Cardiac septum (tissue), 1 donor: ENCODE measurements at regions not wholly inside any gene's neighbourhood (a gene's known extent, or its start where the extent isn't known, plus 50 kb on each side); places are given as distances from the start of the nearest gene placed in this dataset.

Experiments
- DNase-seq: peaks from one replicate; pipeline ENCODE4 v3.0.0-alpha.2; 2020; ENCODE audit warnings: low spot score
- intact Hi-C: fragments of 100-400 bp; cut with DNase I; formaldehyde crosslinking; loops from one replicate; pipeline ENCODE4 v1.14.0; 2022
- donor health status: DM: no; HTN: no; CAD: no.

DNA sequence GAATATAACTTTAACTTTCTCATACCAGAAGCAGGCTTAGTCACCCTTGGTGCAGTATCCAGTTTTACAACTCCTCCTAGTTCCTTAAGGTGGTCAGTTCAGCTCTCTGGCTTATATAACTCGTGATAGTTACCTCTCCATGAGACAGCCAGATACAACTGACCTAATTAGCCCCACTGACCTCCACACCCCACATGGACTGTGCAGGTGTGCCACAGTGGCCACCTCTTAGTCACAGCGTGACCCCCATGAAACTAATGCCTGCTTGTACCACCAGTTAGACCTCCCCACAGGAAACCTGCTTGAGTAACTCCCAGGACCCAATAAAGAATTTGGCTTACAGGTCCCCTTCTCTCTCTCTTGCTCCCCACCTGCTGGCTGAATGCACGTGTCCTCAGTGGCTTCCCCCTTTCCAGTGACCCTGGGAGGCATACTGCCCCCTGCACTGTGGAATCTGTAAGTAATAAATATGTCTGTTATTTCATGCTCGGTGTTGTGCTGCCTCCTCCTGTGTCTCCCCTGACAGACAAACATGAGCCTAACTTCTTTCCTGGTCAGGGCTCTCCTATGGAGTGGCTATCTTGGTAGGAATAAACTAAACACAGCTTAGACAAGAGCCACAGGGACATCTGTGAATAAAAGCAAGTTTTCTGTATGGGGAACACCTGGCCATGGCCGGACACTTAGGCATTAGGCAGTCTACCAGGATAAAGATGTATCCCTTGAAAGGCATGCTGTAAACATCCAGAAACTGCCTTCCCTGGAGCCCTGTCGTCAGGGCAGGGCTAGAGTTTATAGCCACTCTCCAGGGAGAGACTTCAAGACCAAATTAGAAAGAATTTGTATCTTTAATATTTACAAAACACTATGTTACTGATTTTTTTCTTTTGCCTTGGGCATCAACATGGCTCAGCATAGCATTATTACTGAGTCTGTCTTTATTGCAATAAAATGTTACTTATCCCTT, 209.7 kb upstream of the BOD1L1 start:
- intact Hi-C loops, result no loop called here
- no peak for DNase-seq

DNA sequence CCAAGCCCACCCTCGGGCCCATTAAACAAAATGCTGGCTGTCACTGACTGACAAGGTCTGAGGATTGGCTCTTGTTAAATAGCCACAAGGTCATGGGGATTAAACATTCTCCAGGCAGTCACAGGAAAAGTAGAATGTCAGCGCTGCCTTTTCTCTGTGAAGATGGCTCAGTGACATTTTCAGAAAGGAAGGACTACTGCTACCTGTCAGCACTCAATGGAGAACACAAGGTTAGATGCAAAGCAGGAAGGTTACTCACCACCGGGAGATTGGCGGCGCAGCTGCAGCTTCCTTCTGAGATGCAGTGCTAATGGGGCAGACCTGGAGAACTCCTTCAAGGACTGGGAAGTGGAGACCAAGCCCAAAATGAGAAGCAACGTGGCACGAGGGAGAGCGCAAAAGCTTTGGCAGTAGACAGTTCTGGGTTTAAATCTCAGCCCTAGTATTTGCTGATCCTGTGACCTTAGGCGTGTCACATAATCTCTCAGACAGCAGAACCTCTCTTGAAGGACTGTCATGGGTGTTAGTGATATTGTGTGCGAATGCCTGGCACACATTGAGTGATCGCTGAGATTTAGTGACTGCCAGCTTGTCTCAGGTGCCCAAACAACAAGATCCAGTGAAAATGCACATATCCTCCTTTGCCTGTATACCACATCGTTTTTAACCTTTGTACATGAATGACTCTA, 213.1 kb upstream of the BOD1L1 start:
- no peak for DNase-seq

DNA sequence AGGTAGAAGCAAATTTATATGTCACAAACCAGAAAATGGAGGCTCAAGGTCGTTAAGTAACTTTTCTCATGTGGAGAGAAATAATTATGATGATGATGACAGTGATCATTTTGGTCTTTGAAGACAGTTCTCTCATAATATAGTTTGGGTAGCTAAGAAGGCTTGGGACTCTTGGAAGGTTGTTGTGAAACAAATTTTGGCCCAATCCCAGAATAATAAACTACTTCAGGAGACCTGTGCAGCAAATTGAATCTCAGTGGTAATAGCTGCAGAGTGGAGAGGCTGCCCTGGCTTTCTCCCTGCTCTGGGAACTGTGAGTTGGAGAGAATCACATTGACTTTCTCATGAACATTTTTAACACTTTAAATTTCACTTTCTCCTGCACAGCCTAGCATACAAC, 217.2 kb upstream of the BOD1L1 start:
- intact Hi-C loops, result loop anchor here (5.0 kb wide), 1 partner anchor 137 kb away; no protein-coding TSS in a partner anchor
- no peak for DNase-seq

More for the DNA sequence above, 213.1 kb upstream of the BOD1L1 start:
- intact Hi-C loops, result loop anchor here (5.0 kb wide), 1 partner anchor 133 kb away; no protein-coding TSS in a partner anchor

DNA sequence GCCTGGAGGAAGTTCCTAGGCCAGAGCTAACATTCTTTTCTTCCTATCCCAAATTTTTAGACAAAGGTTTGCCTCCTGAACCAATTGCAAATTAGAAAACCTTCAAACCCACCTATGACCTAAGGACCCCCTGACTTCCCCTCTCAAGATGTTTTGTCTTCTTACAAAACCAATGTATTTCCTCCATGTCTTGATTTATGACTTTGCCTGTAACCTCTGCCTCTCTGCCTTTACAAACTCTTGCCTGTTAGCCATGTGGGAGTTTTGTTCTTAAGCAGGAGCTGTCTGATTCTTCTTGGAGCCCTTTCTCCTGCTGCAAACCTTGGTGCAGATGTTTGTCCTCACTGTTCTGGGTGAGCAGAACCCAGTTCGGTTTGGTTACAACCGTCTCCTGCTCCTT, 222.3 kb upstream of the BOD1L1 start:
- no peak for DNase-seq
- intact Hi-C loops, result no loop called here

DNA sequence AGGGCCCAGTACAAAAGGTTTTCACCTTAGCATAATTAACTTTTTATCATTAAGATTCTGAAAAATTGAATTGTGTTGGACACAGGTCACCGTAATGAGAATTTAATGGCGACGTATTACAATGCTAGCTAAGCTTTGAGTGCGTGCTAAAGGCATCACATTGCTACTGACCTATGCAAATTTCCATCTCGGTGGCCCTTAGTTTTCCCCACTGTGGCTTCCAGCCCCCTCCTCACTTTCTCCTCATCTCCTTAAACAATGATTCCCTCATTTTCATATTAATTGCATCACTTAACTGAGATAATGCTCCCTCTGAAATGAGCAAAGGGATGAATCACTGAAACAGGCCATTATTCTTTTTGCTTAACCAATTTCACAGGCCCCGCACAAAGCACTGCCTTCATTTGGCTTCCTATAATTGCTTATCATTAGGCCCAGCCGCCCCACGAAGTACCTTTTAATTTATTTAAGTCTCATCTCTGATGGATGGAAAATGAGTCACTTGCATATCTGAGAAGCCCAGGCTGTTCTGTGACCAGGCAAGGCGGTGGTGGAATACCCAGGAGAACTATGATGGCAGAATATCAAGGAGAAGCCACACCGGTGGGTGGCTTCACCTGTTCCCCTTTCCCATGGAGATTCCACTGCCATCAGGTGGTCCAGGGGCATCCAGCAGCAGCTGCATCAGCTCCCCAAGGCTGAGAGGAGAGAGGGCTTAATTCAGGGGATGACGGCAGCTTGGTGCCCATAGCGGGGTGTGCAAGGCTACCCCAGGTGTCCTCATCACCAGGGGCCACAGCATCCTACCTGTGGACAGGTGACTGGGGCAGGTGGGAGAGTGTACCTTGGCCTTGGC, 223.8 kb upstream of the BOD1L1 start:
- DNase-seq, result no peak
- intact Hi-C loops, result no loop called here

DNA sequence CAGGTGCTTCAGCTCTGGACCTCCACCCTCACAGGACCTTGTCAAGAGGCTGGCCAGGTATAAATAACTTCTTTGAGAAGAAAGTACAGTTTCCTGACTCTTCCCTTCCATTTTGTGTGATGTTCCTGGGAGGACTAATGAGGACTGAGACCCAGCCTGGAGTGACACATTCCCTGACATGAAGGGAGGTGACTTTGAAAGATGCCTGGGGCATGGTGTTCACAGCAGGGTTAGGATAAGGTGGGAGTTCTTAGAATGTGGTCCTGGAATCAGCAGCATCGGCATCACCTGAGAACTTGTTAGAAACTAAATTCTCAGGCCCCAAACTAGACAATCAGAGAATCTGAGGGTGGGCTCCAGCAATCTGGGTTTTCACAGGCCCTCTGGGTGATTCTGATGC, 224.9 kb upstream of the BOD1L1 start:
- DNase-seq, result no peak
- intact Hi-C loops, result no loop called here

DNA sequence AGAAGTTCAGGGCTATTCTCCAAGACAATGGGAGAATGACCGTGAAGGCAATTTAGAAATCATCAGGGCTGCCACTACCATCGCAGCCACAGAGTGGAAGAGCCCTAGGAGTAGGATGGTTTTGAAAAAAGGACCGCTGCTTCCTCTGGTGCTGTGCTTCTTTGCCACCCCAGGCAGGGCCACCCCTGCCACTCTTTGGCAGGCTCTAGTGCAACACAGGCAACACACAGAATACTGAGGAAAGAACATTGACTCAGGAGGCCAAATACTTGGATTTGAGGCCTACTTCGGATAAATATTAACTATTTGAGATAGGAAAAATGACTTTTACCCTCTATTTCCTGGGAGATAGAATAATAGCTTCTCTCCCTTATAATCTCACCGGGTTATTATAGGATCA, 228.9 kb upstream of the BOD1L1 start:
- DNase-seq, result no peak
- intact Hi-C loops, result no loop called here

DNA sequence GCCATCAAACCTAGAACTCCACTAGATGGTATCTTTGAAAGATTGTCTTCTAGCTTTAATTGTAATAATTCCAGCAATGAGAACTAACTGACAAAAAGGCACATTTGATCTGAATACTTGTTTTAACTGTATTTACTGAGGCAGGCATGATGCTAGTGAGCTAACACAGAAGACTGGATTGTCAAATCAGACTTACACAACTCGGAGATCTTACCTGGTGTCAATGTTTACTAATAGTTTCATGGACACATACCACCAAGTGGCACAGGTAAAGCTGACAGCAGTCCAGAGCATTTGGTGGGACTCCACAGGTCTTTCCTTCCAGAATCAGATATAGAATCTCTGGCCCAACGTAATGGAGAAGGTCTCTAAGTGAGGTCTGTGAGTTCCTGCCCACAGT, 229.9 kb upstream of the BOD1L1 start:
- no peak for DNase-seq
- intact Hi-C loops, result no loop called here

DNA sequence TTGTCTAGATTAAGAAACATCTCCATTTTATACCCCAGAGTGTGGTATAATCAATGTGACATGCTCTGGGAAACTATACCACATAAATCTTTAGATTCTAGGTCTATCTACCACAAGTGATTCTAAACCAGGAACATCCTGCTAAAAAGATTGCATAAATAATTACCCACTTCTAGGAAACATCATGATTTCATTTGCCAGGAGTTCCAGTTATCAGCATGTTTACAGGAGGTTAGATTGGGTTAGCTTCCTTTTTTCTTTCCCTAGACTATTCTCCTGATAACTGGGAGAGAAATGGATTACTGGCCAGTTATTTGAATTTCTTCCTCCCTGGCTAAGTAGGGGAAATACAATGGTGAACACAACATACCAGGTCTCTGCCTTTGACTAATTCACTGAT, 230.3 kb upstream of the BOD1L1 start:
- intact Hi-C loops, result no loop called here
- no peak for DNase-seq

DNA sequence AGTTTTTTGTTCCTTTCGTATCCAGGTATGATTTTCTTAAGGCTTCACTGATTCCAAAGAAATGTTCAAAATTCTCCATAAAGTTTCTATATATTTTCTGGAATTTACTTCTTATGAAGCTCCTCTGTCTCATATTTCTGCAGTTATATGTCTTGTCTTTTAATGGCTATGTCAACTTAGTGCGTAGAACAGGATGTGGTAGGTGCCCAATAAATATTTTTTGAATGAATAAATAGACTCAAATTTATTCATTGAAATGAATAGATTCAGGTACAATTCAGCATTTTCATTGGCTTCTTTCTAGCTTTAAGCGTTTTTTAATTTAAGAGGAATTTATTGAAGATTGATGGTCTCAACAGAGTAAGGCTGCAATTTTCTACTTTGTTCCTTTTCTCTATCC, 231.9 kb upstream of the BOD1L1 start:
- intact Hi-C loops, result no loop called here
- DNase-seq, result no peak

DNA sequence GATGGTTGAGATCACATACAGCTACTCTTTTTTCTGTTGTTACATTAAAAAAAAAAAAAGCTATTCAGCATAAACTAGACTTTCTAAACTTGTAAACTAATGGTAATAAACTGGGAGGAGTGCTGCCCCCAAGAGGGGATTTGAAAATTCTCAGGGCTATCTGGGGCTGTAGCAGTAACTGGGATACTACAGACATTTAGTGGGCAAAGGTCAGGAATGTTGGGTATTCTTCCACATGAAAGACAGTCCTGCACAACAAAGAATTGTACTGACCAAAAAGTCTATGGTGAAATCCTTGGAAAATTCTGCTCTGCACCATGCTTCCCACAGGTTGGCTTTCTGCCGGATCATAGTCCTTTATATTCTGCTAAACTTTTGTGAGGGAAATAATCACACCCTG, 232.6 kb upstream of the BOD1L1 start:
- intact Hi-C loops, result loop anchor here (2.0 kb wide), 1 partner anchor 203 kb away; no protein-coding TSS in a partner anchor

DNA sequence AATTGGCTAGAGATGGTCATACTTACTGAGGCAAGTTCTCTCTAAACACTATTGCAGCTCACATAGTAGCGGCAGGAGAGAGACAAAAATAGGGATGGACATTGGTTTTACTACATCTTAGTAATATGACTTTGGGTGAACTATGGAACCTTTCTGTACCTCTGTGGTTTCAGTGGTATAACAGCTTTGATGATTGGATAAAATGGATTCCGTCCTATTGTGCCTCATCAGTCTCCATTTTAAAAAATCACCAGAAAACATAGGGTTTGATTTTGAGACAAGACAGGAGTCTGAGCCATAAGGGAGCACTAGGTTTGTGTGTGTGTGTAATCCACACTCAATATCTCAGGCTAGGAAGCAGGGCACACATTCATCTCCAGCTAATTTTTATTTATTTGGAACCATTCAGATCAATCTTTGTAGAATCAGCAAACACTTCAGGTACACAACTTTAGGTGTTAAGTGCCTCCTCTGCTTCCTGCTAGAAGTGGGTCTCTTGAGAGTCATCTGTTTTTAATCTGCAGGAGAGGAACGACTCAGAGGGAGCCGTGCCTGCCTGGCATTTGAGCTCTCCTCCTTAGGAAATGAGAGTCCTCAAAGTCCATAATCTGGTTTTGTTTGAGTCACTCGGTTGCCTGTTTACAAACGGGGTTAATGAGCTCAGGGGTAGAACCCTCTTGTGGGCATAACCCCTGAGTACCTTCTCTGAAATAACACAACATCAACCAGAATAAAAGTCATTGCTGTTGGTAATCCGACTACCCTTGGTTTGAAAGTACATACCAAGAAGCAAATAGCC, 238.5 kb upstream of the BOD1L1 start:
- intact Hi-C loops, result no loop called here
- no peak for DNase-seq

More for the DNA sequence above, 232.6 kb upstream of the BOD1L1 start:
- DNase-seq, result no peak

DNA sequence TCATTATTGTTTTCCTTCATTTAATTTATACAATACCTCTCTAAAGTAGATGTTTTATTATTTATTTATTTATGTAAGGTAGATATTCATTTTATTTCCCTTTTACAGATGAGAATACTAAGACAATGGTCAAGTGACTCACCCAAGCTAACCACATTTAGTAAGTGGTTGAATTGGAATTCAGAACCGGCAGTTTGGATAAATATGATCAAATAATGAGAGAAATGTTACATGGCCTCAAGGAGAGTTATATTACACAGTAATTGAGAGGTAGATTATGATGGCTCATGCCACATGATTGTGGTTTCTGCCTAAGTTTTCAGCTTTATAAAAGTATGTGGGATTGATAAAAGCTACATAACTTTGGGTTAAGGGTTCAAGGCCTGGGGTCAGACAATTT, 239.4 kb upstream of the BOD1L1 start:
- intact Hi-C loops, result no loop called here
- no peak for DNase-seq

DNA sequence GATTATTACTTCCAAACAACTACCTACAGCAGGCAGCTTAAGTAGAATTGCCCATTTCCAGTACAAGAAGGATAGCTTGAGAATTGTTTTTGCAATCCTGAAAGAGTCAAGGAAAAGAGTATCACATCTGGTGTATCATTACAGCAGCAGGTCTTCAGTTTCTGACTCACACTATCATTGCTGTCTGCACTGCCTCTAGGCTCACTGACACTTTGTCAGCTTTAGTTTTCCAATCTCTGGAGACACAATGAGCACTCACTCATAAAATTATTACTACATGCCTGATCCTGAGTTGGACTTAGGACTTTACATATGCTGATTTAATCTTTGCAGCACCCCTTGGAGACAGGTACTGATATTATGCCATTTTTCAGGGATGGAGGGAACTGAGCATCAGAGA, 244.6 kb upstream of the BOD1L1 start:
- intact Hi-C loops, result no loop called here
- DNase-seq, result no peak

DNA sequence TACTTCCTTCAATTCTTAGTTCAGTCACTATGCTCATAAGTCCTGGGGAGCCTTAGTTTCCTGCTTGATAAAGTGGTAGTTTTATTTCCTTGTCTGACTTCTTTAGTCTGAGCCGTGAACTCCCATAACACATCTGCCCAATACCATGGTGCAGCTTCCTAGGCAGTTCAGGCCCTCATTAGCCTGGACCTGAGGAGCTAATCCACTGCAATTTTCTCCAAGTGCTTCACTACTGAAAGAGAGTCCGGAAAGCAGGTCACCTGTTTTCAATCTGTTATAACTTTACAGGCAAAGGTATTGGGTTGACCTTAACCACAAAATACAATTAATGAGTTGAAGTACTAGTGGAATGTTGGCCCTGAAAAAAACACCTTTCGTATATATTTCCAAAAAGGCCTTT, 245.4 kb upstream of the BOD1L1 start:
- no peak for DNase-seq

DNA sequence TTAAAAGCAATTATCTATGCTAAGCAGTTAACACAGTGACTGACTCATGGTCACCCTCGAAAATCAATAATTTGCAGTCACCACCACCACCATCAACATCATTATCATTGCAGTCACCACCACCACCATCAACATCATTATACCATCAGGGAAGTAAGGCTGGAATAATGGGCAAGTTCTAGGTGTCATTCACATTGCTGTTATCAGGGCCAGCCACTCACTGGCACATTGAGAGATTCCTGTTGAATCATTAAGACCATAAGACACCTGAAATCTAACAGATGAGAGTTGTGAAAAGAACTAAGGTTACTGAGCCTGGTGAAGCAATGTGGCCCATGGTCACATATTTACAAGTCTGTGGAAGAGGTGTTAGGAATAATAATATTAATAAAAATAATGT, 247.7 kb upstream of the BOD1L1 start:
- intact Hi-C loops, result no loop called here
- no peak for DNase-seq

More for the DNA sequence above, 245.4 kb upstream of the BOD1L1 start:
- intact Hi-C loops, result no loop called here

DNA sequence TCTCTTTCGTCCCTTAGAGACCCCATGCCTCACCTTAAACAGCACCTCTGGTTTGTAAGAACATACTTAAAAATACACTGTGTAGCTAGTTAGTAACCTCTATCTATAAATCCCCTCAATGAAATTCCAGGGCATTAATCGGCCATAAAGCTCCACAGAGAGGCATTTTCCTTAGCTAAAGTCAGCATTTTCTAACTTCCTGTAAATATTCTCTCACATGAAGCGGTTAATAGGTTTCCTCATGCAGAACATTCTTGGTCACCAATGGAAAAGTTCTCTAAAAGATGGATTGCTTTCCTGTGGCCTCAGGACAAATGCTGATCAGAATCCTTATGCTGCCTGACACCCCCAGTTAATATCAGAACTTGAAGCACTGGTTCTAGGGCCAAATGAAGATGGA, 248.6 kb upstream of the BOD1L1 start:
- intact Hi-C loops, result no loop called here
- DNase-seq, result no peak

DNA sequence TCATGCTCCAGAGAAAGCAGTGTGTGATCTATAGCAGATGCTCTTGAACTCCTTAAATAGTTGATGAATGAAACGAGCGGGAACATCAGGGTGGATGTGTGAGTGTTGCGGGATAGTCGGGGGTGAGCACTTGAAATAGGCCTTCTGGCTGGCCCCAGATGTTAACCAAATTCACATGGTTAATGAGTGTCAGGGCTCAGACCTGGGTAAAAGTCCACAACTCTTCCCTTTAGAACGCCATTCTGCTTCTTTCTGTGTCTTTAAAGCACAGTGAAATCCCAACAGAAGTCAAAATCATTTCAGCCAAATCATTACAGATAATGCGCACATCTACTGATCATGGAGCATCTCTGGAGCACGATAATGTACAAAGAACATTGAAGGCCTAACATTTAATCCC, 249.4 kb upstream of the BOD1L1 start:
- intact Hi-C loops, result no loop called here
- no peak for DNase-seq

DNA sequence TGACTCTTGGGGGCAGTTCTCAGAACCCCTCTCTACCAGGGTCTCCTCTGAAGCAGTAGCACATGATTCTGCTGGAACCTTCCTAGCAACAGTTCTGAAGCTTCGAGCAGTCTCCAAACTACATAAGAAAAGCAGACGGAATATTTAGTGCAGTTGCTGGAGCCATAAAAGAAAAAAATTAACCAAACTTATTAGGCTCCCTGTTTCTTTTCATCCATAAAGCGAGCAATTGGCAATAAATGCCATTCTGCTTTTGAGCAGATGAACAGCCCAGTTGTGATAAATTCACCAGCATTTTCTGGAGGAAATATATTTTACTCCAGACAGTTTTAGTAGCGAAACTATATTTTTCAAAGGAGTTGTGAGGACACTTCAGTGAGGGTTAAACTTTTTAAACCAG, 250.1 kb upstream of the BOD1L1 start:
- intact Hi-C loops, result no loop called here
- no peak for DNase-seq
